Fibroblast of mammary gland (primary cell): ENCODE measurements at regions not wholly inside any gene's neighbourhood (a gene's known extent, or its start where the extent isn't known, plus 50 kb on each side); places are given as distances from the start of the nearest gene placed in this dataset.

ENCODE experiments used
- DNase-seq: peaks from one replicate; pipeline ENCODE4 v3.0.0-alpha.2; 2010; ENCODE audit warnings: low read depth
- H3K4me3 ChIP-seq: 2 replicates; pipeline ENCODE4 v1.5.1; 2011; ENCODE audit warnings: low read depth, mild to moderate bottlenecking, low read length, moderate library complexity; ENCODE audit not compliant: control insufficient read depth
- CTCF ChIP-seq: conservative IDR thresholded peaks from 2 replicates; pipeline ENCODE4 v1.5.1; 2011; ENCODE audit warnings: low read depth, low read length, inconsistent platforms; ENCODE audit not compliant: control insufficient read depth, insufficient read depth

- TF ChIP-seq CTCF = no peak
- no peak for DNase-seq
- no peak overlapping the region for H3K4me3 ChIP-seq
These were observed 211.0 kb downstream of the IPO8 start for GRCh38 chr12:30484658-30485057.

GRCh38 chr12:30482650-30483049 is 213.0 kb downstream of the IPO8 start:
- TF ChIP-seq CTCF = no peak
- no peak overlapping the region for H3K4me3 ChIP-seq
- DNase-seq = no peak

GRCh38 chr12:30473274-30473673 is 222.4 kb downstream of the IPO8 start:
- no peak for TF ChIP-seq CTCF
- DNase-seq = no peak
- H3K4me3 ChIP-seq = no peak overlapping the region

GRCh38 chr12:30466093-30466585 is 229.5 kb downstream of the IPO8 start:
- DNase-seq = no peak

GRCh38 chr12:30463636-30464035 is 232.0 kb downstream of the IPO8 start:
- TF ChIP-seq CTCF = no peak
- DNase-seq = no peak

More at GRCh38 chr12:30466093-30466585, 229.5 kb downstream of the IPO8 start:
- TF ChIP-seq CTCF = no peak
- no peak overlapping the region for H3K4me3 ChIP-seq

GRCh38 chr12:30462249-30462648 is 233.4 kb downstream of the IPO8 start:
- no peak for DNase-seq
- H3K4me3 ChIP-seq = no peak overlapping the region
- no peak for TF ChIP-seq CTCF

More at GRCh38 chr12:30463636-30464035, 232.0 kb downstream of the IPO8 start:
- no peak overlapping the region for H3K4me3 ChIP-seq
